ENCODE measurements at regions not wholly inside any gene's neighbourhood (a gene's known extent, or its start where the extent isn't known, plus 50 kb on each side); places are given as distances from the start of the nearest gene placed in this dataset.

DNA sequence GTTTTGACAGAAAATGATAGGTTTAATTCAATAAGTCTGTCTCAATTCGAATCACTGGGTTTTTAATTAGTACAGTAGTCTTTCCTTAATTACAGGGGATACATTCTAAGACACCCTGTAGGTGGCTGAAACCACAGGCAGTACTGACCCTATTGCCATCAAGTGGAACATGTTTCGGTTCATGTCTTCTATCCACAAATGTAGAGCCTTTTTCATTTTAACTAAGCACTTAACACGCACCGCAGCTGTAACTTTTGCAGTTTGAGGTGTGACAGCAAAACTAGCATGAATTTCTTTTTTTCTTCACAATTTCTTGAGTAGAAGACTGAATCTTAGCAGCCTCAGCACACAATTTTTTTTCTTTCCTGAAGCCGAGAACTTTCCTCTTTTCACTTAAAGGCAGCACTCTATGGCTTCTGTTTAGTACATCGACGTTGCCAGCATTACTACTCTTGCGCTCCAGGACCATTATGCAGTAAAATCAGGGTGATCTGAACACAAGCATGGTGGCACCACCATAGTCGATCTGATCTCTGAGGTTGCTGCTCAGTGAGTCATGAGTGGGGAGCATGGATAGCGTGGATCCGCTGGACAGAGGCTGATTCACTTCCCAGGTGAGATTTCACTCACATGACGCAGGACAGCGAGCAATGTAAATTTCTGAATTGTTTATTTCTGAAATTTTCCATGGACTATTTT lies 805.1 kb downstream of the RNF144A start:
- no peak for DNase-seq (ENCODE audit: low spot score)

DNA sequence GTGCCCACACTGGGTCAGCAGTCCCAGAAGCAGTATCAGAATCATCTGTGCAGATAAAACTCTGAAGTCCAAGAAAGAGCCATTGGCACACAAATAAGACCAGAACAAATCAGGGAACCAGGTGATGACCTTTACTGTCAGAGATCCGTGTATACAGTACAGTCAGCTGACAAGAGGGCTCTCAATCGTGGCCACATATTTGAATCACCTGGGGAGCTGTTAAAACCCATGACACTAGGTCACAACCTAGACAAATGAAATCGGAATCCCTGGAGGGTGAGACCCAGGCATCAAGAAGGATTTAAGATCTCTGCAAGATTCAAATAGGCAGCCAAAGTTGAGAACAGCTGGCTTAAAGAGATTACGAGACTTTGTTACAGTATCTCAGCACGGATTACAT lies 807.1 kb downstream of the RNF144A start:
- DNase-seq (ENCODE audit: low spot score), result no peak

DNA sequence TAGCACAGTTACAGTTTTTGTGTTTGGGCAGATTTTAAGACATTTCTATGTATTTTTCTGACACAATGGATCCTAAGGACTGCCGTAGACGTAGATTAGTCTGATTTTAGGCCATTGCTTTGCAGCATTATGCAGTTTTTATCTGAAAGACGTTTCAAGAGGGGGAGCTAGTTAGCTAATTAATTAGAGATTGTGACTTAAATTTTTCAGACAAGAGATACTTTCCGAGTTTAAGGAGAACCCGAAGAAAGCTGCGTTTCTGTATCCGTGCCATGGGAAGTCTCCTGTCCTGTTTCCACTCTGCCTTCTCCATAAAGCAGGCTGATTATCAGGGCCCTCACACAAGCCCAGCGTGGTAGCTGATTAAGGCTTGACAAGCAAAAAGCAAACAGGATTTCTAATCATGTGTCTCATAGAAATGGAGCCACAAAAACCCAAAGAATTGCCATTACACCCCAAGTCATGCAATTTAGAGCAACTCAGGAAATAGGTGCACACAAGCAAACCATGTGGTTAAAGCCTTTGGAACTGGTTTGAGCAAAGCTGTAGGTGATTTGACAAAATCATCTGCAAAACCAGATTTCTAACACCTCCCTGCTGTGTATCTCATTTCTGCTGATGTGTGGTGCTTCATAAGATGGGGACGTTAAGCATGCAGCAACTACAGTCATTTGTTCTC lies 808.1 kb downstream of the RNF144A start:
- no peak for DNase-seq (ENCODE audit: low spot score)

DNA sequence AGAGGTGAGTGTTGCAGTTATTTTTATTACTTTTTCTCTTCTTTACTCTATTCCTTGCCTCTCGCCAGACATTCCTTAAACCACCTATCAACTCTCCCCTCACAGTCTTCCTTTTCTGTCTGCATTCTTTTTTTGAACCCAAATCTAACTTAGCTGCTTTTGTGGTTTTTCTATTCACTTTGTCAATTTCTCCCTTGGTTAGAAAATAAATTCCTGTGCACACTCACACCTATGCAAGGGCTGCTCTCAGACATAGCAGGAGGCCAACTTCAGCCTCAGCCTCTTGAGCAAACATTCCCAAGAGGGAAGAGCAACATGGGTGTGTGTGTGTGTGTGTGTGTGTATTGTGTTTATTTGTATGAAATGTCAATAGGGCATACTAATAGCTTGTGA lies 808.6 kb downstream of the RNF144A start:
- DNase-seq (ENCODE audit: low spot score), result no peak

DNA sequence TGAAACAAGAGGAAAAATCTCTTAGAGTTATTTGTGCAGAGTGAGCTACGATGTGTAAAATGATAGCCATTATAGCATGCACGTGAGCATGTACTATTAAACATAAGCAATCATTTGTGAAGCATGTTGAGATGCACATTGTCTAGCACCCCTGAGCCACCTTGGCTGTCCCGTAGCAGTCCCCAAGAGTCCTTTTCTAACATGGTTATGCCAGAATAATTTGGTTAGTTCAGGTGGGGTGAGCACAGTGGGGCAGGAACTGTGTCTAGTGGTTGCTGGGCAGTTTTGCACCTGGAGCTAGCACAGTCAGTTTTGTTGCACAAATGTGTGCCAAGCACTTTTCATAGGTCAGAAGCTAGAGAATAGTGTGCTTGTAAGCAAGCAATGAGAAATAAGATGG lies 809.8 kb downstream of the RNF144A start:
- no peak for DNase-seq (ENCODE audit: low spot score)

DNA sequence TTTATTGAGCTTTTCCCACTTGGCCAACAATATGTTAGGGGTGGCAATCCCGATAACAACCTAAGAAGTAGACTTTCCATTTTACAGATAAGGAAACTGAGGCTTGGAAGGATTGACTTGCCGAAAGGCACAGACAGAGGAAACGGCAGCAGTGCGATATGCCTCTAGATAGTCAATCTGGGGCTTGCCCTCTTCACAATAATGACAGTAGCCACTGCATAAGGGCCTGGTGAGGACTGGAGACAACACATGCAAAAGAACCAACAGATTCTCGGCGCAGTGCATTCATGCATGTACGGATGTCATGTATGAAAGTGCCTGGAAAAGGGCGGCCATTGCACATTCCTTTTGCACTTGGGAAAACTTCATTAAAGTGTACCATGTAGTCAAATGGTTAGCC lies 811.2 kb downstream of the RNF144A start:
- no peak for DNase-seq (ENCODE audit: low spot score)

DNA sequence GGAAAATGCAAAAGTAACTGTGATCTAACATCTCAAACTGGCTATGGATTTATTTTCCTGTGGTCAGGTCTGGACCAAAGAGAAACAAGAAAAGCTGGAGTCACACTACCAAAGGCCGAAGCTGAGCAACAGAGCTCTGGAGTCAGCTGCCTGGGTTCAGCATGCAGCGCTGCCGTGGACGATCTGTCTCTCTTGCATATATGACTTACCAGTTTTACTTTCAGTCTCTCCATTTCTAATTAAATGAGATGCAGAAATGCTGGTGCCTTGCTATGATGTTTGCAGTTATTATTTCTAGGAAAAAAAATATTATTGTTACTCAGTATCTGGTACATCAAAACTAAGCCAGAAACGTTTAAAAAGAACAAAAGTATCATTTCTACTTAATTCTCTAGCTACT lies 813.2 kb downstream of the RNF144A start:
- DNase-seq (ENCODE audit: low spot score), result no peak

DNA sequence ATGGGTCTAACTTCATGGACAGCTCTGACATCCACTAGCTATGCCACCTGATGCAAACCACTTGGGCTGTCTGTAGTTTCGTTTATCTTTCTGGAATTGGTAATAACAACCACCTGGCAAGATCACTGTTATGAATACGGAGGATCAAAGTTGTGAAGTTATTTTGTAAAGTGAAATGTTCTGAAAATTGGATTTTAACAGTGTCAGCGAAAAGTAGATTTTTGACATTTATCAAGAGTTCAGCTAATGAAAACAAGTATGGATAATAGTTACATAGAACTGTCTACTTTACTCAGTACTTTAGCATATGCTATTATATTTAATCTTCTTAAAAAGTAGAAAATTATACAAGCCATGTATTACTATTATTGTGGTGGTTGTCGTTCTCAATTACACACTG lies 813.8 kb downstream of the RNF144A start:
- DNase-seq (ENCODE audit: low spot score), result no peak

DNA sequence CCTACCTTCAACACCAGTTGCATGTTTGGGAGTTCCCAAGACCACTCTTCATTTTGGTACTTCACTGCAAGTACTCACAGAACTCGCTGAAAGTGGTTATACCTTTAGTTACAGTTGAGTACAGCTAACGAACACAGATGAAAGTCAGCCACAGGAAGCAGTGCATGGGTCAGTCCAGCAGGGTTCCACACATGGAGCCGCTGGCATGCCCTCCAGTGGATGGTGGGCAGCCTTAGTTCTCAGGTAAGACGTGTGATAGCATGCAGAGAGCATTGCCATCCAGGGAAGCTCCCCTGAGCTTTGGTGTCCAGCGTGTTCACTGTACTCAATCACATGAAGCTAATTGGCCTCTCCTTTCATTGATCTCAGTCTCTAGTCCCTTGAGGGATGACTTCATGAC lies 815.3 kb downstream of the RNF144A start:
- no peak for DNase-seq (ENCODE audit: low spot score)

DNA sequence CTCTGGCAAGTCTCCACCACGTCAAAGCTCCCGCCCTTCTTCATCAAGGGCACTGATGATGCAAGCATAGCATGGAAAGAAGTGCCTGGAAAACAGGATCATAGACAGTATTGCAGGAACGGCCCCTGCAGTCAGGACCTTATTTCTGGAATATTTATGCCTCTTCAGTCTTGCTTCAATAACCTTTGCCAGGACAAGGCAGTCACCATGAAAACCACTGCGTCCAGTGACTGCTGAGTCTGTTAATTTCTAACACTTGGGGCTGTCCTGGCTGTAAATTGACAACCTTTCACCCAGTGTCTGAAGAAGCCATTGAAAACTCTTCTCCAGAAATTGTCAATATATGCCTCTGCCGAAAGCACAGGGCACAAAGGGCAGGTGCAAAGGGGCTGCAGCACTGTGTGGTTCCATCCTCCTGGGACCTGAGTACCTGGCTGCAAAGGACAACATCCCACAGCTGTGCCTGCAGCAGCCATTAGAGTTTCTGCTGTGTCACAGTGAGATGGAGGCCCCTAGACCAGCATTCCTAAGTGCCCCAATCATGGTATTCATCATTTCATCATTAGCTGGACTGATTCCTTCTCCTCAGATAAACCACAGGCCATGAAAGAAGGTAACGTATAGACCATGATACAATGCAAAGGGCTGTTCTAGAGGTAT lies 819.6 kb downstream of the RNF144A start:
- DNase-seq (ENCODE audit: low spot score), result no peak

DNA sequence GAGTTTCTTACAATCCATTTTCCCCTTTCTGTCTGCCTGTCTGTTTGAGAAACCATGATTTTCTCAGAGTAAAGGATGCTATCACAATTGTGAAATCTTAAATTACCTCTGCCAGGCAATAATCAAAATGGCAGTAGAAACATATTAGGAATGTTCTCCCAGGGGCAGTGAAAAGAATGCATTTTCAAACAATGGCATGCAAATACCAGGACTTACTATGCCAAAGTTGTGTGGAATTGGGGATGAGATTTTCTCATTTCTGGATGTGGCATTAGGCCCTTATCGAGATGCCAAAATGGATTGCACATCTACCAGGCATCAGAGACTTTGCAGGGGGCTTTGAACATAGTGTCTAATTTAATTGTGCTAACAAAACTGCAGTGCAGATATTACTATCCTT lies 821.4 kb downstream of the RNF144A start:
- DNase-seq (ENCODE audit: low spot score), result no peak

DNA sequence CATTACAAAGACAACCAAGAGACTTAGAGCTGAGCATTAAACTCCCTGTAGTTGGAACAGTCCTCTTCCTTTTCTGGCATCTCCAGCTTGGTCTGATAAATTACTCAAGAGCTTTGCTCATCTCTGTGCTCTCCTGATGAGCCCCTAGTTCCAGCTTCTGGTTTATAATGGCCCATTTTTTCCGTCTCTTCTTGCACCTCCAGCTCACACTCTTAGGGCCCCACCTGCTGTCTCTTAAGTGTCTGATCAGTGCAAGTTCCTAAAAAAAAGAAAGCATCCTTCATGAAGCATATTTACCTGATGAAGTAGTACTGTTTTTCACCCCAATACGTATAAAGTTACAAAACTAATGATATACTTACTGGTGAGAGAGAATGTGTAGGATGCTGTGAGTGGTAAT lies 822.9 kb downstream of the RNF144A start:
- no peak for DNase-seq (ENCODE audit: low spot score)

DNA sequence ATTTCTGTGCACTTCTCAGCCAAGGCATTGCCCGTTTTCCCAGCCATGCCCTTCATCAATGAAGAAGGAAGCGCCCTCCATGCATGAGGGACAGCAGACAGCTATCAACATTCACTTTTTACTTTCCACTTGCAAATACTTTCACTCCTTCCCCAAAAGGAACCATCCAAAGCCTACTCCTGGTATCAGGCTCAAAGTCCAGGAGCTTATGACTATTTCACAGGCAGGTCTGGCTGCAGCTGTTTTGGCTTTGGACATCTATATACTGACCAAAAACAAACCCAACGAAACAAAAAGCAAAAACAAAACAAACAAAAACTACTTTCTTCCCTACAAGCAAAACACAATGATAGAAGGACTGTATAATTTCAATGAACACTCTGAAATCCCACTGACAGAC lies 825.1 kb downstream of the RNF144A start:
- no peak for DNase-seq (ENCODE audit: low spot score)

DNA sequence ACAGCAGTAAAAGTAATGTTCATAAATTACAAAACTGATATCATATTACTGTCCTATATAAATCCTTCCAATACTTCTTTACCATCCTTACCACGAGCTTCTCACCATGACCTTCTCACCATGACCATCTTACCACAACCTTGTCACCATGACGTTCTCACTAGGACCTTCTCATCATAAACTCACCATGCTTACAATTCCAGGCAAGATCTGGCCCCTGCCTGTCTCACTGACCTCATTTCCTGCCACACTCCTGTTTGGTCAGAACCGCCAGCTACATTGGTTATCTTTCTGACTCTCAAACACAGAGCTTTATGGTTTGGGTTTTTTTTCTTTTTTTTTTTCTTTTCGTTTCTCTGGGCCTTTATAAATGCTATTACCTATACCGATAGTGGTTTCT lies 827.6 kb downstream of the RNF144A start:
- DNase-seq (ENCODE audit: low spot score), result no peak

DNA sequence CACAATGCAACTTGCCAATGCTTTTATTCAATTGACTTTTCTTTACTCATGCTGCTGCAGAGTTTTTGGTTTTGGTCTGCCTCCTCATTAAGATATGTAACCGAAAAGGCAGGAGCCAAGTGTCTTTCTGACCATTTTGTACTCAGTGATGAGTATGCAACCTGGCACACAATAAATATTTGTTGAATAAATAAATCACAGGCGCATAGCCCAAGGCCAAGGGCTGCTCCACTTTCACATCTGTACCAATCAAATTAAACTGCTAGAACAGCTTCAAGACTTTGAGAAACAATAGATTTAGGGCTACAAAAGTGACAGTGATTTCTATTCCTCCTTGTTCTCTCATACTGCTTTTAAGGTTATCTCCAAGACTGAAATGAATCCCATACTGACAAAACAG lies 828.2 kb downstream of the RNF144A start:
- DNase-seq (ENCODE audit: low spot score), result no peak

DNA sequence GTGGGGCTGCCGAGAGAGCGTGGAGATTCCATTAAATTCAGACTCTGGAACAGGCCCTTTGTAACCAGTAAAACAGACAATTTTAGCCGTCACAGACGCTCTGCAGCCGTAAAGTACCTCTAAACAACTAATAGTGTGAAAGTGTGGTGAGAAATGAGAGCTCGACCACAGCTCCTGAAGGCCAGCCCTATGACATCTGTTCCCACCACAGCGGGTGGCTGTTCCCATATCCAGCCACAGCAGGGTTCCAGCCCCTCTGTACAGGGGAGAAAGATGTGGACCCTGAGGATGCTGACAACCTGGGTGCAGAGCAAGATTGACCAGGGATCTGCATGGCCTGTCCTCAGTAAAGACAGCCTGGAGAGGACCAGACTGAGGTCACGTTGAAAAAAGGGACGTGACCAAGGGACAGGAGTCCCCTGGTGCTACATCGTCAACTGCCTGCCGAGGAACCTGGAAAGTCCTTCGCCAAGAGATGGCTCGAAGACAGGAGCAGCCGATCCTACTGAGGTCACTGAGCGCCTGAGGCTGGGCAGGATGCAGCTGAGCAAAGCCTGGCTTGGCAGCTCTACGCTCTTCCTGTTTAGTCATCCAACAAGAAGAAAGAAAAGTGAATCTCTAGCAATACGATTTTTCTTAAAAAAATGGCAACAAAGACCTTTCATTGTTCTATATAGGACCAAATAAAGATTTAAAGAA lies 831.7 kb downstream of the RNF144A start:
- no peak for DNase-seq (ENCODE audit: low spot score)

DNA sequence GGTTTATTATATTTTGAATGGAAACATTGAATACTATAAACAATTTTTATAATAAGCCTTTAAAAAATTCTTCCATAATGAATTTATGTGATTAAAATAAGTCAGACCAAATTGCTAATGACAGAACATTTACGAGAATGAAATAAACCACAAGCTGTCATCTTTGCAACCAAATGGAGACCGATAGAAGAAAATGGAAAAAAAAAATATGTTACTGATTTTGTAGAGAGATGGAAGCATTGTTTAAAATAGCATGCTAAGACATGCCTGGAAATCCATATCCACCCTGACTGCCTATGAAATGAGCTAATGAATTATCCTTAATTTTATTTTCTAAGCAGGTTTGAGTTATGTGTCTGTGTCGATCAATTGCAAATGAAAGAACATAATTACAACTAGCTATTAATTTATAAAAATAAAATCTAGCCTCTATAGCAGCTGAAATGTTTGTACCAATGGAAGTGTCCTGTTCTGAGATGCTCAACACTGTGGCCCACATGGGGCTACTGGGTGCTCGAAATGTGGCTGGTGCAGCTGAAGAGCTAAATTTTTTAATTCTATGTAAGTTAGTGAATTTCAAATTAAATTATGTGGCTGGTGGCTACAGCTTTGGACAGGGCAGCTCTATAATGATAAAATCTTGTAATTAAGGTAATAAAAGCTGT lies 832.8 kb downstream of the RNF144A start:
- no peak for DNase-seq (ENCODE audit: low spot score)

DNA sequence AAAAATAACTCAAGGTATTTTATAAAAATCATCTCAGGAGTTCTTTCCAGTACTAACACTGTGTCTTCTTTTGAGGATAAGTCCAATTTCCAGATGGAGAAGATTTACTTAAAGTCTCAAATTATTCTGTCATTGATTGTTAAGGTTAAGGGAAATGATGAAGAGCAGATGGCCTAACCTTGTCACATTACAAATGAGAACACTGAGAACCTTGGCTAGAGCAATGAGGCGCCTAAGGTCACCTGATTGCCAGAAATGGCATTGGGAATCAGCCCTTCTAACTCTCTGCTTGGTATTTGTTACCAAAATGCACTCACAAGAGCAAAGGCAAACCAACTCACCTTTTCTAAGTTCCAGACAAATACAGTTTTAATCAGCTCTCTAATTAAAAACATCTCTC lies 835.1 kb downstream of the RNF144A start:
- no peak for DNase-seq (ENCODE audit: low spot score)

DNA sequence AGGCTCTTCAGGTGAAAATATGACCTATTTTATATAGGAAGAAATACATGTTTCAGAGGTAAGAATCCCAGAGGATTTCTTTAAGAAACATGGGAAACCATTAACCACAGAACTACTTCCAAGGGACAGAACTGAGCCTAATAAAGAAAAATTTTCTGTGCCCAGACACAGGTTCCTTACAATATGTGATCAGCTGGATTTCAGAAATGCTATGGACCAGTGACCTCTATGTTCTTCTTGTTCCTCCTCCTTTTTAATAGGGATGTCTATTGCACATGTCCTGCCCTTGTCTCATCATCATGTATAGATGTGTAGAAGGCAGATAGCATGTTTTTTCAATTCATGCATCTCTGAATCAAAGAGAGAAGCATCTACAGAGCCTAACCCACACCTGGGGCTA lies 836.6 kb downstream of the RNF144A start:
- no peak for DNase-seq (ENCODE audit: low spot score)

DNA sequence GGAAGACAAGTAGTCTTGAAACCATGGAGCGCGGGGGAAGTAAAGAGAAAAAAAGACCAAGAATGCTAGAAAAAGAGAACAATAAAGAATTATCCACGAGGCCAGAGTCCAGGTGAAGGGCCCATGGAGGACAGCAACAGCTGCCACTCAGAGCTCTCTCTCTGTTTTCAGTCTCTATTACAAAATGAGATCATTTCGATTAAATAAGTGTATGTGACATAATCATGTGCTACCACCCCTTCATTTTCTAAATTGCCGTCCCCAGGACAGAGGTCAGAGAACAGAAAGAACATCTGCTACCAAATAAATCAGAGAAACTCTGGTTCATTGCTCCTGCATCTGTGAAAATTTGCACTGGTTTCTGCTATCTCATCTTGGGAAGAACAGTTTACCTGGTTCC lies 838.7 kb downstream of the RNF144A start:
- DNase-seq (ENCODE audit: low spot score), result no peak

DNA sequence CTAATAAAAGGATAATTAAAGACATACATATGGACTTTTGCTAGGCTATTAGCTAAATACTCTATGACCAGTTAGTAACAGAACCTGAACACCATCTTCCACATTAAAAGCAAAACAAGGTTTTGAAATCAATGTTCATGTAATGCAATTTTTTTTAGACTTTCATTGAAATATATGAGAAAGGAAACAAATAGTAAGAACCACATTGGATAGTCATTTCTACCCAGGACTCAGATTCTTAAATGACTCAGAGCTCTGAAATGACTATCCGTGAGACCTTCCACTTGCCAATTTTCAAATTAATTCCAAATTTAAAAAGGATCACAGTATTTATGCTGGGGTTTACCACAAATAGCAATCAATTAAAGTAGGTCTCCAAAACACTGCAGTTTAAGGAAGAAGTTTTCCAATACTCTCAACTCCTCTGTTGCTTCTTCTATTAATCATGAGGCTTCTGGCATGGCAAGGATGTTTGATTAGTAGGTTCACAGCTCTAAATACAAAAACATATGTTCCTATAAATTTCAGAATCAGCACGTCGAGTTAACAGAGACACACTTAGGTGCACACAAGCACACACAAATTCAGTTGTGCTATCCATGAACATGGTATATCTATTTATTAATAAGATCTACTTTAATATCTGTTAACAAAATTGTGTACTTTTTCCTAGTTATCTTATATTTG lies 841.0 kb downstream of the RNF144A start:
- no peak for DNase-seq (ENCODE audit: low spot score)

DNA sequence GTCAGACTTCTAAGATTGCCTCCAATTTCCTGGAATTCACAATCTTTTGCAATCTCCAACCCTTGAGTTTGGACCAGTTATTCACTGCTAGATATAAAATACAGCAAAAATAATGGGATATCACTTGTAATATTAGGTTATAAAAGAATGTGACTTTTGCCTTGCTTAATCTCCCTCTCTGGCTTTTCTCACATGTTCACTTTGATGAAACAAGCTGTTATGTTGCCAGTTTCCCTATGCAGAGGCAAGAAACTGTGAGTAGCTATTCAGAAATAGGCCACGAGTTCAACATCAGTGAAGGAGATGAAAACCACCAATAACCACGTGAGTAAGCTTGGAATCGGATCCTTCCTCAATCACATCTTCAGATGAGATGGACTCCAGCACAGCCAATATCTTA lies 842.7 kb downstream of the RNF144A start:
- no peak for DNase-seq (ENCODE audit: low spot score)
